GM10266 (cell line): ENCODE measurements at regions not wholly inside any gene's neighbourhood (a gene's known extent, or its start where the extent isn't known, plus 50 kb on each side); places are given as distances from the start of the nearest gene placed in this dataset.

Source experiments
- DNase-seq: peaks from one replicate; pipeline ENCODE4 v3.0.0; 2012; ENCODE audit errors: extremely low spot score
- CTCF ChIP-seq: IDR thresholded peaks from 2 replicates; pipeline ENCODE4 v1.5.1; 2012; ENCODE audit warnings: mild to moderate bottlenecking, low read depth; ENCODE audit not compliant: control insufficient read depth, insufficient read depth; ENCODE audit errors: missing control alignments

GRCh38 chr2:225100856-225101294 lies 58.6 kb upstream of the DOCK10 start:
- no peak for DNase-seq

GRCh38 chr2:225100269-225100668 lies 58.0 kb upstream of the DOCK10 start:
- DNase-seq = no peak
- TF ChIP-seq CTCF = no peak

More at GRCh38 chr2:225100856-225101294, 58.6 kb upstream of the DOCK10 start:
- TF ChIP-seq CTCF = no peak

GRCh38 chr2:225097035-225097434 lies 54.8 kb upstream of the DOCK10 start:
- TF ChIP-seq CTCF = no peak

More at GRCh38 chr2:225097035-225097434, 54.8 kb upstream of the DOCK10 start:
- no peak for DNase-seq
